ENCODE measurements at regions not wholly inside any gene's neighbourhood (a gene's known extent, or its start where the extent isn't known, plus 50 kb on each side); places are given as distances from the start of the nearest gene placed in this dataset.
A peak's percentile ranks its signal among the peaks of the same experiment; 100 is the strongest.

DNA sequence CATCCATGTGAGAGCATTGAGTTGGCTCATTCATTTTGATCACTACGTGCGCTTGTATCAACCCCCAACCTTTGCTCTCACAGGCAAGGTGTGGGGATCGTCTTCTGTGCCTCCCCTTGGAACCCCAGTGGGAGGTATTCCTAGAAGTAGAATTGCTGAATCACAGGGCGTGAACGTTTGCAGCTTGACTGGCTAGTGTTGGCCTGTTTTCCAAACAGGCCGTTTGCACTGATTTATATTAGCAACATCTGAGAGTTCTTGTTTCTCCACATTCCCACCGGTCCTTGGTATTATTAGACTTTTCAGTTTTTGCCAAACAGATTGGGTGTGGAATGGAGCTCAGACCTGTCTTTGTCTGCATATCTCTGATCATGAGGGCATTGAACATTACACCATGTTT, 288.6 kb upstream of the PWP1 start:
- TF ChIP-seq, protein P1, sequence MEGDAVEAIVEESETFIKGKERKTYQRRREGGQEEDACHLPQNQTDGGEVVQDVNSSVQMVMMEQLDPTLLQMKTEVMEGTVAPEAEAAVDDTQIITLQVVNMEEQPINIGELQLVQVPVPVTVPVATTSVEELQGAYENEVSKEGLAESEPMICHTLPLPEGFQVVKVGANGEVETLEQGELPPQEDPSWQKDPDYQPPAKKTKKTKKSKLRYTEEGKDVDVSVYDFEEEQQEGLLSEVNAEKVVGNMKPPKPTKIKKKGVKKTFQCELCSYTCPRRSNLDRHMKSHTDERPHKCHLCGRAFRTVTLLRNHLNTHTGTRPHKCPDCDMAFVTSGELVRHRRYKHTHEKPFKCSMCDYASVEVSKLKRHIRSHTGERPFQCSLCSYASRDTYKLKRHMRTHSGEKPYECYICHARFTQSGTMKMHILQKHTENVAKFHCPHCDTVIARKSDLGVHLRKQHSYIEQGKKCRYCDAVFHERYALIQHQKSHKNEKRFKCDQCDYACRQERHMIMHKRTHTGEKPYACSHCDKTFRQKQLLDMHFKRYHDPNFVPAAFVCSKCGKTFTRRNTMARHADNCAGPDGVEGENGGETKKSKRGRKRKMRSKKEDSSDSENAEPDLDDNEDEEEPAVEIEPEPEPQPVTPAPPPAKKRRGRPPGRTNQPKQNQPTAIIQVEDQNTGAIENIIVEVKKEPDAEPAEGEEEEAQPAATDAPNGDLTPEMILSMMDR (IDR thresholded peaks at IDR 0.05), result no peak

DNA sequence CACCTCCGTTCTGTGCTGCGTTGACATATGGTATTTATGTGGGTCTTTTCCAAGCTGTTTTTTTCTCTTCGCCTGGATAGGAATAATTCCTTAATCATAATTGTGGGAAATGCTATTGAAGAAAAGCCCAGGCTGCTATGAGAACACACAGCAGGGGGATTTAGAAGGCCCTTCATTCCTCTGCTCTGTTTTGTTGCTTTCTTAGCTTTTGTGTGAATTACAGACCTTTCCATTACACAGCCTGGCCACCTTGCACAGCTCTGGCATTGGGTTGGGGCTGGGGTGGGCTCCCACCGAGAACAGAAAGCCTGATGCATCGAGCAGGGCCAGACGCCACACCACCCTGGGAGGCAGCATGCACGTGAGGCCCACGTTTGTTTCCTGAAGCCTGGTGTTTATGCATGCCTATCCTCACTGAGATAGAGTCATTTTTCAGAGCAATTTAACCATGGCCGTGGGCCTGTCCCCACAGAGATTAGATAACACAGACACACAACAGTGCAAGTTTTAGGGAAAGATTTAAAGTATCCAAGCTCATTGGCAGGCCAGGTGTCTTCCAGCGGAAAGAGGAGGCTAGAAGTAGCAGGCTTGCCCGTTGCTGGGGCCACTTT, 287.6 kb upstream of the PWP1 start:
- TF ChIP-seq, protein P1 (IDR thresholded peaks at IDR 0.05), result no peak

DNA sequence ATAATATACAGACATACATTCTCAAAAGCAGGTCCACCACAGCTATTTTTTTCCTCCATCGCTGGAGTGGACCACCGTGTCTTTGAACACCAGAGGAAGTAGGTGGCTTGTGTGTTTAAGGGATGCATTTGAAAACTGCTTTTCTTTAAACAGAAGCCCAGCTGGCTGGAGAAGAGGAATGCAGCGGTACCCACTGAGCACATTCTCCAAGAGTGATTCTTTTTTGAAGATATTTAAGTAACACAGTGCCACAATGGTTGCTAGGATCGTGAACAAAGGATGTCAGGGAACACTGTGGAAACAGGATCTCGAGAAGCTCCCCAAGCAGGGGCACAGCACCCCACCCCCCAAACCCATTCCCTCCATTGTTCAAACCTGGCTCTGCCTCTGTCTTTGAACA, 286.6 kb upstream of the PWP1 start:
- TF ChIP-seq, protein P1 (IDR thresholded peaks at IDR 0.05), result no peak

DNA sequence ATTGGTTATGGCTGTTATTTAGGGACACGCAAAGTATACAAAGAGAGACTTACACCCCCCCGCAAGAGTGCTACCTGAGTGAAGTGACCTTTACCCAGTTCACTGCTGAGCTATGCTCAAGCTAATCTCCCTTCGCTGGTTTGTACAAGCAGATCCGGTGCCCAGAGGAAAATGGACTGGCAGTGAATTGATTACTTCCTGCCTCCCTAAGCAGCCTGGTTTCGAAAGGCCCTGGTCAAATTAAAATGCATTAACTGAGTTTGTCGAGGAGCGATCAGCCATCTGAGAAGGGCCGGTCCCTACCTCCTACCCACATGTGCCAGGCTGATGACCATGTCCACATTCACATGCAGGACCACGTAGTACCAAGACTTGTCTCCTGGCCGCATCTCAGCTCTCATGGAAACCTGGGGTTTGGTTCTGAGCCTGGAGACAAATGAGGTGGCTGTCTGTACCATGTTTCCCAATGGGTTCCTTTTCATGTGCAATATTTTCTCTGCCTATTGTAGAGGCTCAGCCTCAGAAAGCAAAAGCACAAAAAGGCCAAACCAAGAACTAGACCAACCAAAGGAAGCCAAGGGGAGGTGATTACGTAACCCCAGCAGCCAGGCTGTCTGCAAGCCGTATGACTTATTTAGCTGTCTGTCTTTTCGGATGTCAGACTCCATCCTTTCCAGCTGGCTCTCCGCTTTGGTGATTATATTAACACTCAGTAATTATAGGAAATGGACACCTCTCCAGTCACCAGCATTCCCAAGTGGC, 284.7 kb upstream of the PWP1 start:
- TF ChIP-seq, protein P1 (IDR thresholded peaks at IDR 0.05), result no peak

DNA sequence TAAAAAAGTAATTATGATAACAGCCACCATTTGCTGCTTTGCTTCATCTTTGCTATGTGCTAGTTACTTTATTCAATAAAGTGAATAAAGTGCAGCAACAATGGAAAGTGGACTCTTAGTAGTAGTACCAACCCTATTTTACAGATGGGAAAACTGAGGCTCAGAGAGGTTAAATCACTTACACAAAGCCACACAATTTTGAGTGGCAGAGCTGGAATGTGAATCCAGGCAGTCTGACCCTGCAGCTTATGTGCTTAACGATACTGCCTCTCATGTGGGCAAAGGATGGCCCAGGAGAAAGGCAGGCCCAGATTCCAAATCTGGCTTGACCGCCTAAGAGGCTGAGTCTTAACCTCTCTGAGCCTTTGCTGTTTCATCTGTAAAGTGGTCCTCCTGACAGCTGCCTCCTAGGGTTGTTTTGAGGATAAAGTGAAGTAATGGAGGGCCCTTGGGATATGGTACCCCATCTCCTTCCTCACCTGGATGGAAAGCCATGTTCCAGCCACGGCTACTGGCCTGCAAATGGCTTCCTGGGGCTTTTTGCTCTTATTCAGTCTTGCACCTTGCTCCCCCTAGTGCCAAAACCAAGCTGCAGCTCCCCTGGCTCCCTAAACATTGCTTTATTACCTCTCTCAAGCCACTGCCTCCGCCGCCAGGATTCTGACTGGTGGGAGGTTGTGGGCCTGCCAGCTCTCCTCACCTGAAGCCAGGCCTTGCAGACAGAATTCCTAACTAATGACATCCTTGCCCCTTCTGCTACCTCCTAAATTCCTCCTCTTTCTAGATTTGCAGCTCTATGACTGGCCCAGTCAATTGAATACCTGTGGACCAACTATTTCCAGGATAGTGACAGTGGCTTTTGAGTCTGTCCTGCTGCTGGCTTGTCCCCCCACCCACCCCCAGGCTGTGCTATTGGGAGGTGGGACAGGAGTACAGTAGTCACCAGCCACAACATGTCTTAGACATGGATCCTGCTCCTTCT, 283.3 kb upstream of the PWP1 start:
- TF ChIP-seq, protein P1 (IDR thresholded peaks at IDR 0.05), result peak; percentile 71

DNA sequence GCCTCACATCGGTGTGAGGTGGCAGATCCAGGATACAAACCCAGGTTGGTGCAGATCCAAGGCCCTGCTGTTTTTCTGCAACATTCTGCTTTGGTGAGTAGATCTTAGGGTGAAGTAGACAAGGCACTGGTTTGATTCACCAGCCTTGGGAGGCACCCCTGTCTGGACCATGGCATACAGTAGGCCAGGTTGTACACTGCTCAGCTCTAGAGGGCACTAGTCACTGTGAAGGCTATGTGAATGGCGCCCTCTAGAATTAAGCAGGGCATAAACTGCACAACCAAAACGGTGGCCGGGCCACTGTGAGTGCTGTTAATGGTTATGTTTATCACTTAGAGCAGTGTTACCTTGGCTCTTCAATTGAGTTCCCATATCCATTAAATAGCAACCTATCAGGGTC, 280.6 kb upstream of the PWP1 start:
- TF ChIP-seq, protein P1 (IDR thresholded peaks at IDR 0.05), result peak; percentile 66

DNA sequence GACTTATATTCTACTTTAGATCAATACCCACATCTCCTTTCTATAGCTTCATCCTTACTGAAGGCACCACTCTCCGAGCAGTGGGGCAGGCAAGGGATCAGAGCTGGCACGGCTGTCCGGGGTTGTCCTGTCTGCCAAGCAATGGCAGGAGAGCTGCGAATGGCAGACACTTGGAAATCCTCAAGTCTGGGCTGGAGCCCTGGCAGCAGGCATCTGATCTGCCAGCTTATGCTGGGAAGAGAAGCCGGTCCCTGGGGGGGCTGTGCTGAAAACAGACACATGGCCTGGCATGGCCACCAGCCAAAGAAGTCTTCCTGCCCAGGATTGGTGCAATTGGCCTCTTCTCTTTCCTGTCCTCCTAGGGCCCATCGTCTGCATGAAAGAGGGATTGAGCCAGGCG, 280.2 kb upstream of the PWP1 start:
- TF ChIP-seq, protein P1 (IDR thresholded peaks at IDR 0.05), result no peak

All from LNCAP (cell line).